HG03039 (cell line): ENCODE measurements at regions not wholly inside any gene's neighbourhood (a gene's known extent, or its start where the extent isn't known, plus 50 kb on each side); places are given as distances from the start of the nearest gene placed in this dataset.
"Not testable (repeated sequence)": the region's sequence is repeated elsewhere in the genome, so short reads cannot be mapped to it uniquely, and the experiment has no call there.

Source experiments
- ATAC-seq: cut with Tn5 transposase; IDR thresholded peaks from one replicate; pipeline ENCODE4 v1.9.1; 2021; ENCODE audit warnings: mild to moderate bottlenecking, moderate library complexity; ENCODE audit not compliant: unreplicated experiment

GRCh38 chr15:95059346-95059905, 828.1 kb downstream of the MCTP2 start:
- ATAC-seq: no peak

GRCh38 chr15:95068701-95069521, 837.5 kb downstream of the MCTP2 start:
- no peak for ATAC-seq

- ATAC-seq: no peak
Measured at GRCh38 chr15:95075792-95076677, 844.7 kb downstream of the MCTP2 start.

GRCh38 chr15:95076678-95076990, 845.3 kb downstream of the MCTP2 start:
- ATAC-seq: no peak

- no peak for ATAC-seq
Measured at GRCh38 chr15:95078003-95078402, 846.6 kb downstream of the MCTP2 start.

- not testable (repeated sequence) for ATAC-seq
Measured at GRCh38 chr15:95080228-95080627, 848.9 kb downstream of the MCTP2 start.

GRCh38 chr15:95085056-95085455, 853.7 kb downstream of the MCTP2 start:
- no peak for ATAC-seq

GRCh38 chr15:95086531-95087252, 855.3 kb downstream of the MCTP2 start:
- no peak for ATAC-seq

GRCh38 chr15:95087253-95087609, 855.9 kb downstream of the MCTP2 start:
- ATAC-seq: no peak

GRCh38 chr15:95091444-95091843, 860.1 kb downstream of the MCTP2 start:
- ATAC-seq: no peak

- no peak for ATAC-seq
Measured at GRCh38 chr15:95095250-95095649, 863.9 kb downstream of the MCTP2 start.

GRCh38 chr15:95096651-95097050, 865.3 kb downstream of the MCTP2 start:
- ATAC-seq: no peak

- ATAC-seq: no peak
Measured at GRCh38 chr15:95097361-95097760, 866.0 kb downstream of the MCTP2 start.

- ATAC-seq: no peak
Measured at GRCh38 chr15:95105229-95105628, 873.9 kb downstream of the MCTP2 start.

GRCh38 chr15:95106801-95107200, 875.4 kb downstream of the MCTP2 start:
- ATAC-seq: no peak

GRCh38 chr15:95108673-95109072, 877.3 kb downstream of the MCTP2 start:
- no peak for ATAC-seq

GRCh38 chr15:95111969-95112368, 880.6 kb downstream of the MCTP2 start:
- no peak for ATAC-seq

GRCh38 chr15:95113041-95113440, 881.7 kb downstream of the MCTP2 start:
- ATAC-seq: no peak

- no peak for ATAC-seq
Measured at GRCh38 chr15:95119041-95119610, 887.8 kb downstream of the MCTP2 start.

GRCh38 chr15:95120595-95120994, 889.2 kb downstream of the MCTP2 start:
- ATAC-seq: no peak

GRCh38 chr15:95121191-95121590, 889.8 kb downstream of the MCTP2 start:
- no peak for ATAC-seq
